ENCODE measurements at regions not wholly inside any gene's neighbourhood (a gene's known extent, or its start where the extent isn't known, plus 50 kb on each side); places are given as distances from the start of the nearest gene placed in this dataset.

DNA sequence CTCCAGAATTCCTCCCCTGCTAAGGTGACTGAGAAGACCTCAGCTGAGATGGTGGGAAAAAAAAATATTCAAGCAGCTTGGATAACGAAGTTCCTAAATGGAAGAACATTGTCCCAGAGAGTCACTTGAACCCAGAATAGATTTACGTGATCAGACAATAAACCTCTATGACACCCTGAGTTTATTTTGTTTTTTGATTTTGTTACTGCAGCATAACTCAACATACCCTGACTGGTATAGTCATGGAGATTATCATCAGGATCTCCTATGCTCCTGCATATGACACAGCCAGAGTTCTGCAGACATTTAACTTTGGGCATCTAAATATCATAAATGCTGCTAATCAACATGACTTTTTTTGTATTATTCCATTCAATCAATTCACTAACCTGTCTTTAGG, 282.9 kb downstream of the RASEF start:
- DNase-seq (ENCODE audit: extremely low read depth, low read depth), result no peak
- TF ChIP-seq, protein P1, sequence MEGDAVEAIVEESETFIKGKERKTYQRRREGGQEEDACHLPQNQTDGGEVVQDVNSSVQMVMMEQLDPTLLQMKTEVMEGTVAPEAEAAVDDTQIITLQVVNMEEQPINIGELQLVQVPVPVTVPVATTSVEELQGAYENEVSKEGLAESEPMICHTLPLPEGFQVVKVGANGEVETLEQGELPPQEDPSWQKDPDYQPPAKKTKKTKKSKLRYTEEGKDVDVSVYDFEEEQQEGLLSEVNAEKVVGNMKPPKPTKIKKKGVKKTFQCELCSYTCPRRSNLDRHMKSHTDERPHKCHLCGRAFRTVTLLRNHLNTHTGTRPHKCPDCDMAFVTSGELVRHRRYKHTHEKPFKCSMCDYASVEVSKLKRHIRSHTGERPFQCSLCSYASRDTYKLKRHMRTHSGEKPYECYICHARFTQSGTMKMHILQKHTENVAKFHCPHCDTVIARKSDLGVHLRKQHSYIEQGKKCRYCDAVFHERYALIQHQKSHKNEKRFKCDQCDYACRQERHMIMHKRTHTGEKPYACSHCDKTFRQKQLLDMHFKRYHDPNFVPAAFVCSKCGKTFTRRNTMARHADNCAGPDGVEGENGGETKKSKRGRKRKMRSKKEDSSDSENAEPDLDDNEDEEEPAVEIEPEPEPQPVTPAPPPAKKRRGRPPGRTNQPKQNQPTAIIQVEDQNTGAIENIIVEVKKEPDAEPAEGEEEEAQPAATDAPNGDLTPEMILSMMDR (IDR thresholded peaks at IDR 0.05; ENCODE audit: low read depth, low read length), result no peak

DNA sequence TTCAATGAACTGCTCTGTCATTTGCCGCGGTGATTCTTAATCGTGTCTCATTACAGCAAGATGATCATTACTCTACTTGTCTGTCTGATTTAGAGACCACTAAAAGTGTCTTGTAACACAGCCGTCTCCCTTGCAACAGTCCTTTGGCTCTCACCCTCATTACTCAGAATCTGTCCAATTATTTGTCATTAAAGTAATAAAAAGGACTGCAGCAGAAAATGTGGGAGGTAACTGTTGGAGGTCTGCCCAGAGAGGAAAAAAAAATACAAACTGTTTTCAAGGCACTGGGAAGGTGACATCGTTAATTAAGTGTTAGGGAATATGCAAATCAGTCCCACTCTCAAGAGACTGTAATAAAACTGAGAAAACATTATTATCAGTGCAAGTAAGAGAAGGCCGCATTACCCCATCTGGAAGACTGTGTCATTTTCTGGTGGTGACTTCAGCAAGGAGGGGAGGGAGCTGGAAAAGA, 281.0 kb downstream of the RASEF start:
- TF ChIP-seq, protein P1 (IDR thresholded peaks at IDR 0.05; ENCODE audit: low read depth, low read length), result no peak
- DNase-seq (ENCODE audit: extremely low read depth, low read depth), result no peak

DNA sequence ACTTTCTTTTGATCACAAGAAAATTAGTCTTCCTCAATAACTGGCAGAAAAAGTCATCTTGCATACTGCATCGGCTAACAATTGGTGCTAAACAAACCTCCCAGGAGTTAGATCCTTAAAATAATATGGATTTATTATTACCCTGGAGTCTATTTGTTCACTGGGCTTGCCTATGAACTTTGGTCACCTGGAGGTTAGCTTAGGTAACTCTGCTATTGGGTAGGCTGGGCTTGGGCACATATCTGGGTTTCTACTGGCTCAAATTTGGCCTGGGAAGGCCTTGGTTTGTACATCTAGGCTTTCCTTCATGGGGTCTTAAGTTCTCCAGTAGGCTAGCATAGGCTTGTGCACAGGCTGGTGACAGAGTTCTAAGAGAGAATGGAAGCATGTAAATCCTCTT, 279.9 kb downstream of the RASEF start:
- TF ChIP-seq, protein P1 (IDR thresholded peaks at IDR 0.05; ENCODE audit: low read depth, low read length), result no peak
- DNase-seq (ENCODE audit: extremely low read depth, low read depth), result no peak

DNA sequence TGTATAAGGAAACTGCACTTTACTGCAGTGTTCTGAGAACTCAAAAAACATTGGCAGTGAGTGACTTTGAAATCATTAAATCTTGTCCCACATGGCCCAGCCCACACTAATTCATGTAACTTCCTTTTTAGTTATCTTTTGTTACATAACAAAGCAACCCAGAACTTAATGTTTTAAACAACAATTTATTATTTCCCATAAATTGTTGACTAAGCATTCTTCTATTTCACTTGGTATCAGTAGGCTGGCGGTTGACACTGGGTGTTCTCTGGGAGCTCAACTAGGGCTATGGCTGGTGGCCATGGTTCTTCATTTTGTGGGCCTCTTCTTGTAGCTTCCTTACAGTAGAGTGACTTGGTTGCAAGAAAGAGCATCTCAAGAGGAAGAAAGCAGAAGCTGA, 278.4 kb downstream of the RASEF start:
- DNase-seq (ENCODE audit: extremely low read depth, low read depth), result no peak
- TF ChIP-seq, protein P1 (IDR thresholded peaks at IDR 0.05; ENCODE audit: low read depth, low read length), result no peak

DNA sequence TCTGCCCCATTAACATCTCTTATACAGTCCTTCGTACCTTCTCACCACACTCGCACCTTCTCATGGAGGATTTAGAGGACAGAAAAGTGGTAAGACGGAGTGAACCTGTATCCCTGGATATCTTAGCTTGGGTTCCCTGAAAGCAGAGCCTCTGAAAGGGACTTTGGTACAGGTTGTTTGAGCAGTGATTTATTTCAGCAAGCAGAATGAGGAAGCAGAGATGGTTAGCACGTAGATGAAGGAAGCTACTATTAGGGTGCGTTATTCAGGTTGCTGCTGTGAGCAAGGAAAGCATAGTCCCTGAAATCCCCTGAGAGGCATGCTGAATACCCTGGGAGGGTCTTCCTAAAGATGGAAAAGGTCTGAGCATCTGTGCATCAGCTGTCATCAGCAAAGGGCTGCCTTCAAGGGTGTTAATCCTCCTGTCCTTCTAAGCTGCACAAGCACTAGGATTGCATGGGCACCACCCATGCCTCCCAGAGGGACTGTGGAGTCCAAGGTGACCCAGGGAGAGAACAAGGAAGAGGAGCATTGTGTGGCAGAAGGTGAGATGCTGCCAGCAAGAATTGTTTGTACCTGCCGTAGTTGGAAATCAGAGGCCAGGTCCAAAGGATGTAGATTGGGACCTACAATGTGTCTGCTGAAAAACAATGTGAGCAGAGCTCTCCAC, 273.7 kb downstream of the RASEF start:
- TF ChIP-seq, protein P1 (IDR thresholded peaks at IDR 0.05; ENCODE audit: low read depth, low read length), result no peak
- no peak for DNase-seq (ENCODE audit: extremely low read depth, low read depth)

DNA sequence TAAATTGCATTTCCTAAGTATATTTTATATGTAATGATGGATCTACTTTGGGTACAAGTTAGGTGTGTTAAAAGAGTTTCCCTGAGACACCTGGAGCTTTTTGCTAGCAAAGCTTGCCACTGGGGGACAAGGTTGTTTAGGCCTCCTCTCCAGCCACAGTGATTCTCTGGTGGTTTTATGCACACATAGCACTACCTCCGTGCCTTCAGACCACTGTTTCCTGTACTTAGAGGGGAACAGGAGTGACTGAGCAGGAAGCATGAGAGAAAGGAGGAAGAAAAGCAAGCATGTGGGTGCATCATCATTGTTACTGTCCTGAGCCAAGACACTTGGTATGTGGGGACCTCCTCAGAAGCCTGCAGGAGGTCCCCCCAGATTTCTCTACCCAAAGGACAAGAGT, 272.1 kb downstream of the RASEF start:
- no peak for DNase-seq (ENCODE audit: extremely low read depth, low read depth)
- TF ChIP-seq, protein P1 (IDR thresholded peaks at IDR 0.05; ENCODE audit: low read depth, low read length), result no peak

DNA sequence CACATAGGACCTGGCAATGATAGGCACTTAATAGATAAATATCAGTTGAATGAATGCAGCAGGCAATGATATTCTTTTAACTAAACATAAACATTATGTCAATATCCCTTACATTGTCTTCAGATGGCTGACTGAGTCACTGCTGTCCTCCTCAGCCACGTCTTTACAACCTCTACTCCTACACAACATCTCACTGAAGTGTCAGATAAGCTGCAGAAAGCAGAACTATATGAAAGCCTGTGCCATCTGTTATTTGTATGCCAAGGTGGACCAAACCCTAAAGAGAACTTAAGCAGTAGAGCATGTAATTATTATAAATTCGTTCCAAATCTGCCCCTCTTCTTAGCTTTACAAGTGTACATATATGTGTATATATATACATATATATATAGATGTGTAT, 271.2 kb downstream of the RASEF start:
- TF ChIP-seq, protein P1 (IDR thresholded peaks at IDR 0.05; ENCODE audit: low read depth, low read length), result no peak
- no peak for DNase-seq (ENCODE audit: extremely low read depth, low read depth)
